ENCODE measurements at regions not wholly inside any gene's neighbourhood (a gene's known extent, or its start where the extent isn't known, plus 50 kb on each side); places are given as distances from the start of the nearest gene placed in this dataset.

DNA sequence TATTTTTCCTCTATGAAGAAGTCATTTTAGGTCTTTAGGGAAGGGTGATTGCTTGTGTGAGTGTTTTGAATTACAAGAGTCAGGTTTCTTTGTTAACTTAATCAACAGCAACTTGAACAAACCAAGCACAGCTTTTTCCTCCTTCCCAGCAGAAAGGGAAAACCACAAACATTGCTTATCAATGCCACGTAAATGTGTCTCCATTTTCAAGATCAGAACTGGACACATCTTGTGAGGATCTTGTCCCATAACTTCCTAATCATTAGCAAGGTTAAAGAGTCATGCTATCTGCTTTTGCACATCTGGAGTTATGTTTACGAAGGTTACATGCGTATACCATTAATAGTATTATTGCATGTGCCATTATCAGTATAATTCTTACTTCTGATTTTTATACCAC lies 248.0 kb upstream of the FLRT2 start:
- TF ChIP-seq, protein P1, sequence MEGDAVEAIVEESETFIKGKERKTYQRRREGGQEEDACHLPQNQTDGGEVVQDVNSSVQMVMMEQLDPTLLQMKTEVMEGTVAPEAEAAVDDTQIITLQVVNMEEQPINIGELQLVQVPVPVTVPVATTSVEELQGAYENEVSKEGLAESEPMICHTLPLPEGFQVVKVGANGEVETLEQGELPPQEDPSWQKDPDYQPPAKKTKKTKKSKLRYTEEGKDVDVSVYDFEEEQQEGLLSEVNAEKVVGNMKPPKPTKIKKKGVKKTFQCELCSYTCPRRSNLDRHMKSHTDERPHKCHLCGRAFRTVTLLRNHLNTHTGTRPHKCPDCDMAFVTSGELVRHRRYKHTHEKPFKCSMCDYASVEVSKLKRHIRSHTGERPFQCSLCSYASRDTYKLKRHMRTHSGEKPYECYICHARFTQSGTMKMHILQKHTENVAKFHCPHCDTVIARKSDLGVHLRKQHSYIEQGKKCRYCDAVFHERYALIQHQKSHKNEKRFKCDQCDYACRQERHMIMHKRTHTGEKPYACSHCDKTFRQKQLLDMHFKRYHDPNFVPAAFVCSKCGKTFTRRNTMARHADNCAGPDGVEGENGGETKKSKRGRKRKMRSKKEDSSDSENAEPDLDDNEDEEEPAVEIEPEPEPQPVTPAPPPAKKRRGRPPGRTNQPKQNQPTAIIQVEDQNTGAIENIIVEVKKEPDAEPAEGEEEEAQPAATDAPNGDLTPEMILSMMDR (IDR thresholded peaks at IDR 0.05; ENCODE audit: low read depth, low read length), result no peak
- no peak for TF ChIP-seq POLR2A (IDR thresholded peaks at IDR 0.05; ENCODE audit: extremely low read depth, insufficient read length)

Measured in NB4 (cell line).